ENCODE measurements at regions not wholly inside any gene's neighbourhood (a gene's known extent, or its start where the extent isn't known, plus 50 kb on each side); places are given as distances from the start of the nearest gene placed in this dataset.

DNA sequence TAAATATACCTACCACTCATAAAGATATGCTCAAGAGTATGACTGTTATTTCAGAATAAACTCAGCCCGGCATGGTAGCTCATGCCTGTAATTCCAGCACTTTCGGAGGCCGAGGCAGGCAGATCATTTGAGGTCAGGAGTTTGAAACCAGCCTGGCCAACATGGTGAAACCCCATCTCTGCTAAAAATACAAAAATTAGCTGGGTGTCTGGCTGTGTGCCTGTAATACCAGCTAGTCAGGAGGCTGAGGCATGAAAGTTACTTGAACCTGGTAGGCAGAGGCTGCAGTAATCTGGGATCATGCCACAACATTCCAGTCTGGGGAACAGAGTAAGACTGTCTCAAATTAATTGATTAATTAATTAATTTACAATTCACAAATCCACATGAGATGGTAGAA lies 208.2 kb upstream of the PDGFD start (continued):
- TF ChIP-seq, protein P1, sequence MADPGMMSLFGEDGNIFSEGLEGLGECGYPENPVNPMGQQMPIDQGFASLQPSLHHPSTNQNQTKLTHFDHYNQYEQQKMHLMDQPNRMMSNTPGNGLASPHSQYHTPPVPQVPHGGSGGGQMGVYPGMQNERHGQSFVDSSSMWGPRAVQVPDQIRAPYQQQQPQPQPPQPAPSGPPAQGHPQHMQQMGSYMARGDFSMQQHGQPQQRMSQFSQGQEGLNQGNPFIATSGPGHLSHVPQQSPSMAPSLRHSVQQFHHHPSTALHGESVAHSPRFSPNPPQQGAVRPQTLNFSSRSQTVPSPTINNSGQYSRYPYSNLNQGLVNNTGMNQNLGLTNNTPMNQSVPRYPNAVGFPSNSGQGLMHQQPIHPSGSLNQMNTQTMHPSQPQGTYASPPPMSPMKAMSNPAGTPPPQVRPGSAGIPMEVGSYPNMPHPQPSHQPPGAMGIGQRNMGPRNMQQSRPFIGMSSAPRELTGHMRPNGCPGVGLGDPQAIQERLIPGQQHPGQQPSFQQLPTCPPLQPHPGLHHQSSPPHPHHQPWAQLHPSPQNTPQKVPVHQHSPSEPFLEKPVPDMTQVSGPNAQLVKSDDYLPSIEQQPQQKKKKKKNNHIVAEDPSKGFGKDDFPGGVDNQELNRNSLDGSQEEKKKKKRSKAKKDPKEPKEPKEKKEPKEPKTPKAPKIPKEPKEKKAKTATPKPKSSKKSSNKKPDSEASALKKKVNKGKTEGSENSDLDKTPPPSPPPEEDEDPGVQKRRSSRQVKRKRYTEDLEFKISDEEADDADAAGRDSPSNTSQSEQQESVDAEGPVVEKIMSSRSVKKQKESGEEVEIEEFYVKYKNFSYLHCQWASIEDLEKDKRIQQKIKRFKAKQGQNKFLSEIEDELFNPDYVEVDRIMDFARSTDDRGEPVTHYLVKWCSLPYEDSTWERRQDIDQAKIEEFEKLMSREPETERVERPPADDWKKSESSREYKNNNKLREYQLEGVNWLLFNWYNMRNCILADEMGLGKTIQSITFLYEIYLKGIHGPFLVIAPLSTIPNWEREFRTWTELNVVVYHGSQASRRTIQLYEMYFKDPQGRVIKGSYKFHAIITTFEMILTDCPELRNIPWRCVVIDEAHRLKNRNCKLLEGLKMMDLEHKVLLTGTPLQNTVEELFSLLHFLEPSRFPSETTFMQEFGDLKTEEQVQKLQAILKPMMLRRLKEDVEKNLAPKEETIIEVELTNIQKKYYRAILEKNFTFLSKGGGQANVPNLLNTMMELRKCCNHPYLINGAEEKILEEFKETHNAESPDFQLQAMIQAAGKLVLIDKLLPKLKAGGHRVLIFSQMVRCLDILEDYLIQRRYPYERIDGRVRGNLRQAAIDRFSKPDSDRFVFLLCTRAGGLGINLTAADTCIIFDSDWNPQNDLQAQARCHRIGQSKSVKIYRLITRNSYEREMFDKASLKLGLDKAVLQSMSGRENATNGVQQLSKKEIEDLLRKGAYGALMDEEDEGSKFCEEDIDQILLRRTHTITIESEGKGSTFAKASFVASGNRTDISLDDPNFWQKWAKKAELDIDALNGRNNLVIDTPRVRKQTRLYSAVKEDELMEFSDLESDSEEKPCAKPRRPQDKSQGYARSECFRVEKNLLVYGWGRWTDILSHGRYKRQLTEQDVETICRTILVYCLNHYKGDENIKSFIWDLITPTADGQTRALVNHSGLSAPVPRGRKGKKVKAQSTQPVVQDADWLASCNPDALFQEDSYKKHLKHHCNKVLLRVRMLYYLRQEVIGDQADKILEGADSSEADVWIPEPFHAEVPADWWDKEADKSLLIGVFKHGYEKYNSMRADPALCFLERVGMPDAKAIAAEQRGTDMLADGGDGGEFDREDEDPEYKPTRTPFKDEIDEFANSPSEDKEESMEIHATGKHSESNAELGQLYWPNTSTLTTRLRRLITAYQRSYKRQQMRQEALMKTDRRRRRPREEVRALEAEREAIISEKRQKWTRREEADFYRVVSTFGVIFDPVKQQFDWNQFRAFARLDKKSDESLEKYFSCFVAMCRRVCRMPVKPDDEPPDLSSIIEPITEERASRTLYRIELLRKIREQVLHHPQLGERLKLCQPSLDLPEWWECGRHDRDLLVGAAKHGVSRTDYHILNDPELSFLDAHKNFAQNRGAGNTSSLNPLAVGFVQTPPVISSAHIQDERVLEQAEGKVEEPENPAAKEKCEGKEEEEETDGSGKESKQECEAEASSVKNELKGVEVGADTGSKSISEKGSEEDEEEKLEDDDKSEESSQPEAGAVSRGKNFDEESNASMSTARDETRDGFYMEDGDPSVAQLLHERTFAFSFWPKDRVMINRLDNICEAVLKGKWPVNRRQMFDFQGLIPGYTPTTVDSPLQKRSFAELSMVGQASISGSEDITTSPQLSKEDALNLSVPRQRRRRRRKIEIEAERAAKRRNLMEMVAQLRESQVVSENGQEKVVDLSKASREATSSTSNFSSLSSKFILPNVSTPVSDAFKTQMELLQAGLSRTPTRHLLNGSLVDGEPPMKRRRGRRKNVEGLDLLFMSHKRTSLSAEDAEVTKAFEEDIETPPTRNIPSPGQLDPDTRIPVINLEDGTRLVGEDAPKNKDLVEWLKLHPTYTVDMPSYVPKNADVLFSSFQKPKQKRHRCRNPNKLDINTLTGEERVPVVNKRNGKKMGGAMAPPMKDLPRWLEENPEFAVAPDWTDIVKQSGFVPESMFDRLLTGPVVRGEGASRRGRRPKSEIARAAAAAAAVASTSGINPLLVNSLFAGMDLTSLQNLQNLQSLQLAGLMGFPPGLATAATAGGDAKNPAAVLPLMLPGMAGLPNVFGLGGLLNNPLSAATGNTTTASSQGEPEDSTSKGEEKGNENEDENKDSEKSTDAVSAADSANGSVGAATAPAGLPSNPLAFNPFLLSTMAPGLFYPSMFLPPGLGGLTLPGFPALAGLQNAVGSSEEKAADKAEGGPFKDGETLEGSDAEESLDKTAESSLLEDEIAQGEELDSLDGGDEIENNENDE (IDR thresholded peaks at IDR 0.05; ENCODE audit: insufficient replicate concordance, low read length), result no peak
- TF ChIP-seq FOSL1 (IDR thresholded peaks at IDR 0.05; ENCODE audit: insufficient read depth, low read depth, low read length), result no peak
- TF ChIP-seq, protein P2, sequence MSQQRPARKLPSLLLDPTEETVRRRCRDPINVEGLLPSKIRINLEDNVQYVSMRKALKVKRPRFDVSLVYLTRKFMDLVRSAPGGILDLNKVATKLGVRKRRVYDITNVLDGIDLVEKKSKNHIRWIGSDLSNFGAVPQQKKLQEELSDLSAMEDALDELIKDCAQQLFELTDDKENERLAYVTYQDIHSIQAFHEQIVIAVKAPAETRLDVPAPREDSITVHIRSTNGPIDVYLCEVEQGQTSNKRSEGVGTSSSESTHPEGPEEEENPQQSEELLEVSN (IDR thresholded peaks at IDR 0.05), result no peak
- no peak for TF ChIP-seq POLR2A (IDR thresholded peaks at IDR 0.05; ENCODE audit: control extremely low read depth in 1 of 2, low read depth in 2 of 2, low read length in 2 of 2)
- TF ChIP-seq POLR2AphosphoS5 (IDR thresholded peaks at IDR 0.05; ENCODE audit: low read depth, low read length), result no peak
- no peak for TF ChIP-seq SRF (IDR thresholded peaks at IDR 0.05; ENCODE audit: low read depth, low read length)
- TF ChIP-seq RXRA (IDR thresholded peaks at IDR 0.05; ENCODE audit: insufficient read depth, low read depth, low read length), result no peak
- TF ChIP-seq SIX5 (IDR thresholded peaks at IDR 0.05; ENCODE audit: low read depth, low read length), result no peak
- no peak for TF ChIP-seq SP4 (IDR thresholded peaks at IDR 0.05; ENCODE audit: low read length)
- no peak for TF ChIP-seq ZNF274 (IDR thresholded peaks at IDR 0.05; ENCODE audit: borderline replicate concordance, extremely low read depth, low read length)
- no peak for TF ChIP-seq RAD21 (IDR thresholded peaks at IDR 0.05 in 1 of 2, conservative IDR thresholded peaks at IDR 0.05 in 1 of 2; ENCODE audit: low read depth in 2 of 2, low read length in 2 of 2)
- no peak for TF ChIP-seq HDAC2 (IDR thresholded peaks at IDR 0.05; ENCODE audit: borderline replicate concordance in 1 of 2, low read depth in 2 of 2, low read length in 2 of 2)

Measured in H1 (cell line).